ENCODE measurements at regions not wholly inside any gene's neighbourhood (a gene's known extent, or its start where the extent isn't known, plus 50 kb on each side); places are given as distances from the start of the nearest gene placed in this dataset.

- no peak for ATAC-seq (ENCODE audit: insufficient read depth, low read depth)
These were observed 96.6 kb upstream of the CTNNB1 start for GRCh38 chr3:41102750-41103149.

GRCh38 chr3:41103200-41103599 is 96.1 kb upstream of the CTNNB1 start:
- Histone ChIP-seq H3K4me1 (ENCODE audit: insufficient read depth, low read length) (no peaks in the 10 kb centered on the region), H3K27me3 (ENCODE audit: insufficient read depth, low read length, poor library complexity) (peaks cover 13% of the 10 kb centered on the region), H3K36me3 (ENCODE audit: insufficient read depth, low read length) (no peaks in the 10 kb centered on the region), H2AFZ (ENCODE audit: low read depth, low read length) (no peak overlapping the region), H3K79me2 (ENCODE audit: insufficient read depth, low read length) (no peaks in the 10 kb centered on the region), H3K27ac (ENCODE audit: low read length) (no peak overlapping the region), H3K4me2 (ENCODE audit: insufficient read depth, low read length) (no peak overlapping the region), H4K20me1 (ENCODE audit: insufficient read depth, low read length) (no peaks in the 10 kb centered on the region), H3K9ac (ENCODE audit: low read depth, low read length) (no peak overlapping the region), H3K9me3 (ENCODE audit: insufficient read depth, low read length, severe bottlenecking) (no peaks in the 10 kb centered on the region), H3K4me3 (ENCODE audit: low read depth in 1 of 2, low read length in 2 of 2) (no peak overlapping the region)
- TF ChIP-seq EZH2 (IDR thresholded peaks at IDR 0.05; ENCODE audit: borderline replicate concordance, low read depth, low read length, severe bottlenecking), result no peak
- TF ChIP-seq, protein P1, sequence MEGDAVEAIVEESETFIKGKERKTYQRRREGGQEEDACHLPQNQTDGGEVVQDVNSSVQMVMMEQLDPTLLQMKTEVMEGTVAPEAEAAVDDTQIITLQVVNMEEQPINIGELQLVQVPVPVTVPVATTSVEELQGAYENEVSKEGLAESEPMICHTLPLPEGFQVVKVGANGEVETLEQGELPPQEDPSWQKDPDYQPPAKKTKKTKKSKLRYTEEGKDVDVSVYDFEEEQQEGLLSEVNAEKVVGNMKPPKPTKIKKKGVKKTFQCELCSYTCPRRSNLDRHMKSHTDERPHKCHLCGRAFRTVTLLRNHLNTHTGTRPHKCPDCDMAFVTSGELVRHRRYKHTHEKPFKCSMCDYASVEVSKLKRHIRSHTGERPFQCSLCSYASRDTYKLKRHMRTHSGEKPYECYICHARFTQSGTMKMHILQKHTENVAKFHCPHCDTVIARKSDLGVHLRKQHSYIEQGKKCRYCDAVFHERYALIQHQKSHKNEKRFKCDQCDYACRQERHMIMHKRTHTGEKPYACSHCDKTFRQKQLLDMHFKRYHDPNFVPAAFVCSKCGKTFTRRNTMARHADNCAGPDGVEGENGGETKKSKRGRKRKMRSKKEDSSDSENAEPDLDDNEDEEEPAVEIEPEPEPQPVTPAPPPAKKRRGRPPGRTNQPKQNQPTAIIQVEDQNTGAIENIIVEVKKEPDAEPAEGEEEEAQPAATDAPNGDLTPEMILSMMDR (IDR thresholded peaks at IDR 0.05; ENCODE audit: borderline replicate concordance, extremely low read depth, low read length, poor library complexity, severe bottlenecking), result no peak
- ATAC-seq (ENCODE audit: insufficient read depth, low read depth) (no peak), DNase-seq (no peak)

More at GRCh38 chr3:41102750-41103149, 96.6 kb upstream of the CTNNB1 start:
- no peaks in the 10 kb centered on the region for H3K9me3 ChIP-seq (ENCODE audit: insufficient read depth, low read length, severe bottlenecking)
- TF ChIP-seq EZH2 (IDR thresholded peaks at IDR 0.05; ENCODE audit: borderline replicate concordance, low read depth, low read length, severe bottlenecking), result no peak
- TF ChIP-seq, protein P1 (IDR thresholded peaks at IDR 0.05; ENCODE audit: borderline replicate concordance, extremely low read depth, low read length, poor library complexity, severe bottlenecking), result no peak
- H3K9ac ChIP-seq (ENCODE audit: low read depth, low read length), result no peak overlapping the region
- H3K36me3 ChIP-seq (ENCODE audit: insufficient read depth, low read length), result no peaks in the 10 kb centered on the region
- H3K4me3 ChIP-seq (ENCODE audit: low read depth in 1 of 2, low read length in 2 of 2), result no peak overlapping the region
- H2AFZ ChIP-seq (ENCODE audit: low read depth, low read length), result no peak overlapping the region
- H3K79me2 ChIP-seq (ENCODE audit: insufficient read depth, low read length), result no peaks in the 10 kb centered on the region
- no peaks in the 10 kb centered on the region for H4K20me1 ChIP-seq (ENCODE audit: insufficient read depth, low read length)
- H3K4me1 ChIP-seq (ENCODE audit: insufficient read depth, low read length), result no peaks in the 10 kb centered on the region
- no peak overlapping the region for H3K27ac ChIP-seq (ENCODE audit: low read length)
- H3K4me2 ChIP-seq (ENCODE audit: insufficient read depth, low read length), result no peak overlapping the region
- DNase-seq, result no peak
- H3K27me3 ChIP-seq (ENCODE audit: insufficient read depth, low read length, poor library complexity), result peaks cover 11% of the 10 kb centered on the region

GRCh38 chr3:41104147-41104546 is 95.2 kb upstream of the CTNNB1 start:
- Histone ChIP-seq H3K79me2 (ENCODE audit: insufficient read depth, low read length) (no peaks in the 10 kb centered on the region), H3K36me3 (ENCODE audit: insufficient read depth, low read length) (no peaks in the 10 kb centered on the region), H3K4me1 (ENCODE audit: insufficient read depth, low read length) (no peaks in the 10 kb centered on the region), H3K9ac (ENCODE audit: low read depth, low read length) (no peak overlapping the region), H2AFZ (ENCODE audit: low read depth, low read length) (no peak overlapping the region), H3K4me2 (ENCODE audit: insufficient read depth, low read length) (no peak overlapping the region), H3K9me3 (ENCODE audit: insufficient read depth, low read length, severe bottlenecking) (no peaks in the 10 kb centered on the region), H3K27me3 (ENCODE audit: insufficient read depth, low read length, poor library complexity) (peaks cover 13% of the 10 kb centered on the region), H3K4me3 (ENCODE audit: low read depth in 1 of 2, low read length in 2 of 2) (no peak overlapping the region), H3K27ac (ENCODE audit: low read length) (no peak overlapping the region), H4K20me1 (ENCODE audit: insufficient read depth, low read length) (no peaks in the 10 kb centered on the region)
- ATAC-seq (ENCODE audit: insufficient read depth, low read depth), result no peak
- DNase-seq, result no peak
- TF ChIP-seq EZH2 (IDR thresholded peaks at IDR 0.05; ENCODE audit: borderline replicate concordance, low read depth, low read length, severe bottlenecking), result no peak
- TF ChIP-seq, protein P1 (IDR thresholded peaks at IDR 0.05; ENCODE audit: borderline replicate concordance, extremely low read depth, low read length, poor library complexity, severe bottlenecking), result no peak

DNA sequence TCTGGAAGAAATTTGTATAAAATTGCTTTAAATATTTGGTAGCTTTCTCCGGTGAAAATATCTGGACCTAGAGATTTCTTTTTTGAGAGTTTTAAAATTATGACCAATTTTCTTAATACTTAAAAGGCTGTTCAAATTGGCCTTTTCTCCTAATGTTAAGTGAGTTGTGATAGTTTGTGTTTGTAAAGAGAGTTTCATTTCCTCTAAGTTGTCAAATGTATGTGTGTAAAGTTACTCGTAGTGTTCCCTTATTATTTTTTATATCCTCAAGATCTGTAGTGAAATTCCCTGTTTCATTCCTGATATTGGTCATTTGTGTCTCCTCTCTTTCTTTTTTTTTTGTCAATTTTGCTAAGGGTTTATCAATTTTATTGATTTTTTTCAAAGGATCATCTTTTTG is 92.6 kb upstream of the CTNNB1 start:
- H2AFZ ChIP-seq (ENCODE audit: low read depth, low read length), result no peak overlapping the region
- no peak overlapping the region for H3K9ac ChIP-seq (ENCODE audit: low read depth, low read length)
- H3K79me2 ChIP-seq (ENCODE audit: insufficient read depth, low read length), result no peaks in the 10 kb centered on the region
- no peak overlapping the region for H3K4me2 ChIP-seq (ENCODE audit: insufficient read depth, low read length)
- no peak for DNase-seq
- H3K4me3 ChIP-seq (ENCODE audit: low read depth in 1 of 2, low read length in 2 of 2), result no peak overlapping the region
- H3K9me3 ChIP-seq (ENCODE audit: insufficient read depth, low read length, severe bottlenecking), result no peaks in the 10 kb centered on the region
- H3K27ac ChIP-seq (ENCODE audit: low read length), result no peak overlapping the region
- TF ChIP-seq, protein P1 (IDR thresholded peaks at IDR 0.05; ENCODE audit: borderline replicate concordance, extremely low read depth, low read length, poor library complexity, severe bottlenecking), result no peak
- TF ChIP-seq EZH2 (IDR thresholded peaks at IDR 0.05; ENCODE audit: borderline replicate concordance, low read depth, low read length, severe bottlenecking), result no peak
- no peaks in the 10 kb centered on the region for H4K20me1 ChIP-seq (ENCODE audit: insufficient read depth, low read length)
- ATAC-seq (ENCODE audit: insufficient read depth, low read depth), result no peak
- peaks cover 13% of the 10 kb centered on the region for H3K27me3 ChIP-seq (ENCODE audit: insufficient read depth, low read length, poor library complexity)
- no peaks in the 10 kb centered on the region for H3K4me1 ChIP-seq (ENCODE audit: insufficient read depth, low read length)
- no peaks in the 10 kb centered on the region for H3K36me3 ChIP-seq (ENCODE audit: insufficient read depth, low read length)

Data from DND-41 (cell line).